ENCODE measurements at regions not wholly inside any gene's neighbourhood (a gene's known extent, or its start where the extent isn't known, plus 50 kb on each side); places are given as distances from the start of the nearest gene placed in this dataset.

DNA sequence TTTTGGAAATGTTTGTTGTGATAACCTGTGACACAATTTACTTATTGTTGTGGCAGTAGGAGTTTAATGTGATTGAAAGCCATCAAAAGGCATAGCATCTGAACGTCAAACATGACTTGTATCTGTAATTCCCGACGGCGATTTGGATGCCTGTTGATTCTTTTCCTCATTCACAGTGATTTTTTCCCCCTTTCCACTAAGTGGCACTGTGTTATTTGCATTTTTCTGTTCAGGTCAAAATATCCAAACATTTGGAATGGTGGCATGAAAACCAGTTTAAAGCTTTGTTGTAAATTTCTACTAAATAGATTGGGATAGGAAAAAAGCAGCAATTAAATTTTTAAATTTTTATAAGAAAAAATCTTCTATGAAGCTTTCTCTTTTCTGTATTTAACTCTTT, 259.9 kb upstream of the KCNH8 start:
- TF ChIP-seq, protein P1, sequence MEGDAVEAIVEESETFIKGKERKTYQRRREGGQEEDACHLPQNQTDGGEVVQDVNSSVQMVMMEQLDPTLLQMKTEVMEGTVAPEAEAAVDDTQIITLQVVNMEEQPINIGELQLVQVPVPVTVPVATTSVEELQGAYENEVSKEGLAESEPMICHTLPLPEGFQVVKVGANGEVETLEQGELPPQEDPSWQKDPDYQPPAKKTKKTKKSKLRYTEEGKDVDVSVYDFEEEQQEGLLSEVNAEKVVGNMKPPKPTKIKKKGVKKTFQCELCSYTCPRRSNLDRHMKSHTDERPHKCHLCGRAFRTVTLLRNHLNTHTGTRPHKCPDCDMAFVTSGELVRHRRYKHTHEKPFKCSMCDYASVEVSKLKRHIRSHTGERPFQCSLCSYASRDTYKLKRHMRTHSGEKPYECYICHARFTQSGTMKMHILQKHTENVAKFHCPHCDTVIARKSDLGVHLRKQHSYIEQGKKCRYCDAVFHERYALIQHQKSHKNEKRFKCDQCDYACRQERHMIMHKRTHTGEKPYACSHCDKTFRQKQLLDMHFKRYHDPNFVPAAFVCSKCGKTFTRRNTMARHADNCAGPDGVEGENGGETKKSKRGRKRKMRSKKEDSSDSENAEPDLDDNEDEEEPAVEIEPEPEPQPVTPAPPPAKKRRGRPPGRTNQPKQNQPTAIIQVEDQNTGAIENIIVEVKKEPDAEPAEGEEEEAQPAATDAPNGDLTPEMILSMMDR (conservative IDR thresholded peaks at IDR 0.05): peak; percentile 56
- H3K27ac ChIP-seq: no peak overlapping the region

DNA sequence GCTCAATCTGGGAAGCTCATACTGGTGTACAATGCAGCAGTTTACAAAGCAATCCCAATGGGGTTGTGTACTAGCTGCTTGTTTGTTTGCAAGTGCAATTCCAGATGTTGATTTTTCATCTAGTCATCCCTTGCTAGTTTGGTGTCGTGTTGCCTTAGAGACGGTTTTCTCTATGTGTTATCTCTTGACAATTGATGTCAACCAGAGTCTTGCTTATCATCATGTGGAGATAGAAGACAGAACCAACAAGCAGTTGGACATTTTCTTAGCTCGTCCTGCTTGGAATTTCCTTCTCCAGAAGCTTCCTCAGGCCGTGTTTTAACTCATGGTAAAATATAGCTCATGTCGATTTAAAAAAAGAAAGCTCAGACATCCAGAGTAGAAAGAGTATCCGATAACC, 262.0 kb upstream of the KCNH8 start:
- no peak overlapping the region for H3K27ac ChIP-seq
- TF ChIP-seq, protein P1 (conservative IDR thresholded peaks at IDR 0.05): no peak

DNA sequence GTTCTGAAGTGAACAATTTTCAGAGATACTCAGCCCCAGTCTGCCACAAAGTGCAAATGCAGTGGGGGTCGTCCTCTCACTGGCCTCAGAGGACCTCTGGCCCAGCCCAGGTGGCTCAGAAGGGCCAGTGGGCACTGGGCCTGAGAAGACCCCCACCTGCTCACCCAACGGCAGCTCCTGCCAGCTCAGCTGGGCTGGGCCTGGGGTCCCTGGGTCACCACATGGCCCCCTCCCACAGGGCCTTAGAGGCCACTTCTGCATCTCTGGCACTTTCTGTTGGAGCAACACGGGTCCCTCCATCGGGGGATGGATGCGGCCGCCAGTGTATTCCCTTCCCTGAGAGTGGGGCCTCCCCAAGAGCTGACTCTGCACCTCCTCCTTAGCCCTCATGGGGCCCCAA, 262.7 kb upstream of the KCNH8 start:
- TF ChIP-seq, protein P1 (conservative IDR thresholded peaks at IDR 0.05): no peak
- no peak overlapping the region for H3K27ac ChIP-seq

DNA sequence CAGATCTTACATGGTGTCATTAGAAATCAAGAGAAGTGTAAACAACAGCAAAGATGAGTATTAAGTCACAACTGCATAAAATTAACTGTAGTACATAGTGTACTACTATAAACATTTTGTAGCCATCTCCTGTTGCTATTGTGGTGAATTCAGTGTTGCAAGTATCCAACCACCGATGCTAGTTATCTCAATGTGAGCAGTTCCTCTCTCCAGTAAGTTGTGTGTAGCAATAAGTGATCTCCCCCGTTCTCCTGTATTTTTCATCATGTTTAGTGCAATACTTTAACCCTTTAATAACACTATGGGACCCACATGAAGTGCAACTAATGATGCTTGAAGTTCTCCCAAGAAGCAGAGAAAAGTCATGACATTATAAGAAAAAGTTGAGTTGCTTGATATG, 264.7 kb upstream of the KCNH8 start:
- H3K27ac ChIP-seq: no peak overlapping the region
- TF ChIP-seq, protein P1 (conservative IDR thresholded peaks at IDR 0.05): no peak

DNA sequence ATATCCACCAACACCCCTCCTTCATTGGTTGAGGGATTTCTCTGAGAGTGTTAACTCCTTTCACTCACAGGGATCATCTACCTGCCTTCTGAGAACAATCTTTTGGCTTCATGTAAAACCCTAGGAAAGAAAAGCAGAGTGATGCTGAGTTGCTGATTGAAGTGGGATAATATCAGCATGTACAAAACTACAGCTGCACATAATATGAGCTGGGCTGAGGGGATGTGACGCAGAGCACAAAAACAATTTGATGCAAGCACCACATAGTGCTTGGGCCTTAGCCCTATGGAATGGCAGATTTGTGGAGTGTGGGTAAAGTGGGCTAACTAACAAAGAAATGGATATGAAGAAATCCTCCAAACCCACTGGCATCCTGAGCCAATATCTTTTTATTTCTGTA, 267.6 kb upstream of the KCNH8 start:
- H3K27ac ChIP-seq: no peak overlapping the region
- TF ChIP-seq, protein P1 (conservative IDR thresholded peaks at IDR 0.05): no peak

DNA sequence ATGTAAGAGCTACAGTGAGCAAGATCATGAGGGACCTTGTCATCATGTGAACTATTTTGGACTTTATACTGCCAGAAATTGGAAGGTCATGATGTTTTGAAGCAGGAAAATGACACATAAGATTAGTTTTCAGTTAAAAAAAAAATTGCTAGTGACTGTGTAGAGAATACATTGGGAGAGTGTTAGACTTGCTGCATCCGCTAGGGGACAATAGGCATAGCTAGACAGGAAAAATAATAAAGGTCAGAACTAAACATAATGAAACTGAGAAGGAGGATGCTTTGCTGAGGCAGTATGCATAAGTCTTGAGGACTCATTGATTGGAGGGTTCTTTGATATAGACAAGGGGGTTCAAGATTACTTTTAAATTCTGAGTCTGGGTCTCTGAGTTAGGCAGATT, 275.8 kb upstream of the KCNH8 start:
- TF ChIP-seq, protein P1 (conservative IDR thresholded peaks at IDR 0.05): 0 out of 2 replicates have a peak, but pooled peaks have one; percentile 41
- H3K27ac ChIP-seq: no peak overlapping the region

DNA sequence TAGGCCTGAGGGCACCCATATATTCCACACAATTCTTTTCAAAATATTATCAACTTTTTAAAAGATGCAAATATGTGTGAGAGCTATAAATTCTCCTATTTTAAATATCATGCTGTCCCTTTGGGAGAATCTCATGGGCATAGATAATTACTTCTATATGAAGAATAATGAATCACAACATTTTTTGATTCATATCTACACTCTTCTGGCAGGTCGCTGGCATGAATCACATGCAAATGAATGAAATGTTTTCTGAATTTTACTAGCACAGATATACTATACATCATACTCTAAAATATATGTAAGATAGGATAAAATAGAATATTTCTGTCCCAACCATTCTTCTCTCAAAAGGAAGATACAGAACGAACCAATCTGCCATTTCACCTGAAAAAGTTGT, 277.7 kb upstream of the KCNH8 start:
- H3K27ac ChIP-seq: no peak overlapping the region
- TF ChIP-seq, protein P1 (conservative IDR thresholded peaks at IDR 0.05): no peak

Data from VCaP (cell line).